Fibroblast of mammary gland (primary cell): ENCODE measurements at regions not wholly inside any gene's neighbourhood (a gene's known extent, or its start where the extent isn't known, plus 50 kb on each side); places are given as distances from the start of the nearest gene placed in this dataset.
A peak's percentile ranks its signal among the peaks of the same experiment; 100 is the strongest.

ENCODE experiments used
- DNase-seq: peaks from one replicate; pipeline ENCODE4 v3.0.0-alpha.2; 2010; ENCODE audit warnings: low read depth
- H3K4me3 ChIP-seq: 2 replicates; pipeline ENCODE4 v1.5.1; 2011; ENCODE audit warnings: low read depth, mild to moderate bottlenecking, low read length, moderate library complexity; ENCODE audit not compliant: control insufficient read depth
- TF ChIP-seq, protein P1 (sequence below): conservative IDR thresholded peaks from 2 replicates; pipeline ENCODE4 v1.5.1; 2011; ENCODE audit warnings: low read depth, low read length, inconsistent platforms; ENCODE audit not compliant: control insufficient read depth, insufficient read depth

GRCh38 chr5:38157024-38157423, 101.3 kb upstream of the EGFLAM start:
- DNase-seq: no peak
- no peak overlapping the region for H3K4me3 ChIP-seq
- TF ChIP-seq, protein P1, sequence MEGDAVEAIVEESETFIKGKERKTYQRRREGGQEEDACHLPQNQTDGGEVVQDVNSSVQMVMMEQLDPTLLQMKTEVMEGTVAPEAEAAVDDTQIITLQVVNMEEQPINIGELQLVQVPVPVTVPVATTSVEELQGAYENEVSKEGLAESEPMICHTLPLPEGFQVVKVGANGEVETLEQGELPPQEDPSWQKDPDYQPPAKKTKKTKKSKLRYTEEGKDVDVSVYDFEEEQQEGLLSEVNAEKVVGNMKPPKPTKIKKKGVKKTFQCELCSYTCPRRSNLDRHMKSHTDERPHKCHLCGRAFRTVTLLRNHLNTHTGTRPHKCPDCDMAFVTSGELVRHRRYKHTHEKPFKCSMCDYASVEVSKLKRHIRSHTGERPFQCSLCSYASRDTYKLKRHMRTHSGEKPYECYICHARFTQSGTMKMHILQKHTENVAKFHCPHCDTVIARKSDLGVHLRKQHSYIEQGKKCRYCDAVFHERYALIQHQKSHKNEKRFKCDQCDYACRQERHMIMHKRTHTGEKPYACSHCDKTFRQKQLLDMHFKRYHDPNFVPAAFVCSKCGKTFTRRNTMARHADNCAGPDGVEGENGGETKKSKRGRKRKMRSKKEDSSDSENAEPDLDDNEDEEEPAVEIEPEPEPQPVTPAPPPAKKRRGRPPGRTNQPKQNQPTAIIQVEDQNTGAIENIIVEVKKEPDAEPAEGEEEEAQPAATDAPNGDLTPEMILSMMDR: no peak

- no peak overlapping the region for H3K4me3 ChIP-seq
- TF ChIP-seq, protein P1: no peak
- DNase-seq: no peak
These were observed 103.6 kb upstream of the EGFLAM start for GRCh38 chr5:38154615-38155204.

DNA sequence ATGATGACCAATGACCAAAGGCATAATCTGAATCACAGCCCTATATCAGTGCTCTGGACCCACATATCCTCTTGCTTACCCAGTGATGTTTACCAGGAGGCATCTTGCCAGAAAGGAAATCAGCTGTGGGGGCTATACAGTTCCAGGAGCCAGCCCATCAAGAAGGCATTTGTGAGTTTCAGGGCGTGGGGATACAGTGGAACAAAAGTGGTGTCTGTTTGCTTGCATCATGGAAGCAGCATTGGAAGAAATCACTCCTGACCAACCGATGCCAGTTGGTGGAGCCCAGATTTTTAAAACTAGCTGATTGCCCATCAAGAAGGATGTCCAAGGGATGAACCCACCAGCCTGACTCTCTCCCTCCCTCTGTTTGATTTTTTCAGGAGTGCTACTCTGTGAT, 106.5 kb upstream of the EGFLAM start:
- TF ChIP-seq, protein P1: no peak
- peak; percentile 4 for DNase-seq
- no peak overlapping the region for H3K4me3 ChIP-seq

DNA sequence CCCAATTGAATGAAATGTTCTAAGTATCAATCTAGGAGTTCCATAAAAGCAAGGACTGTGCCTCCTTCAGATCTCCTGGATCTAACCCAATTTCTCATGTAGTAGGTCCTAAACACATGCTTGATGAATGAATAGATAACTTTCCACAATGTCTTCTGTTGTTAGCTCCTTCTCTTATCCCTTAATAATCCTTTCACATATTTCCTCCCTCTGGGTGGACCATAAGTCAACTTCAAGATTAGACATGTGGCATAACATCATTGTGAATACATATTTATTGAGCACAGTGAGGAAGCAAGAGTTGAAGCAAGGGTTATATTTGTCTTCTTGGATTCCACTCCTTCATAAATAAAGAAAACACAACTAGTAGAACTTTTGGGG, 108.6 kb upstream of the EGFLAM start:
- H3K4me3 ChIP-seq: no peak overlapping the region
- no peak for DNase-seq
- TF ChIP-seq, protein P1: no peak

DNA sequence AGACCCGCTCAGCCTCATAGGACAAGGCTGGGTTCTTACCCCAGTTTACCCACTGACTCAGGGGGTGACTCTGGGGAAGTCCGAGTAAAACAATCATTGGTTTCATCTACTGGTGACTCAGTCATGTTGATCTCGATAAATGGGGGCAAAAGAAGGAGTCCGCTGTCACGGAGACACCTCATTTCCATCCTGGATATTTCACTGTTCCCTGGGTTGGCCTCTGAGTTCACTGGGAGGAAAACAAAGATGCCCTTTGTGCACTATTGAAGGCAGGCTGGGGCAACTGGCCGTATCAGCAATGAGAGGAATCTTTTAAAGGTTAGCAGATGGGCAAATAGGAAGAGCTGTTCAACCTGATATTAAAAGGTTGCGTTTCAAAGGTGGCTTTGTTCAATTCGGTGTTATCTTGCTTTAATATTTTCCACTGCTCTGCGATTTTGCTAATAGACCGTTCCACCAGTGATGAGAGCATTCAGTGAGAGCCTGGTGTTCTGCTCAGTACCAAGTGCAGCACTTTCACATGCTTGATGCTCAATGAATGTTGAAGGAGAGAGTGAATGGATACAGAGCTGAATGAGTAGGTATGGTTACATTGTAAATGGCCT, 110.2 kb upstream of the EGFLAM start:
- TF ChIP-seq, protein P1: no peak
- no peak for DNase-seq
- H3K4me3 ChIP-seq: no peak overlapping the region

- no peak for DNase-seq
- H3K4me3 ChIP-seq: no peak overlapping the region
- TF ChIP-seq, protein P1: no peak
These were observed 115.0 kb upstream of the EGFLAM start for GRCh38 chr5:38143384-38143783.

DNA sequence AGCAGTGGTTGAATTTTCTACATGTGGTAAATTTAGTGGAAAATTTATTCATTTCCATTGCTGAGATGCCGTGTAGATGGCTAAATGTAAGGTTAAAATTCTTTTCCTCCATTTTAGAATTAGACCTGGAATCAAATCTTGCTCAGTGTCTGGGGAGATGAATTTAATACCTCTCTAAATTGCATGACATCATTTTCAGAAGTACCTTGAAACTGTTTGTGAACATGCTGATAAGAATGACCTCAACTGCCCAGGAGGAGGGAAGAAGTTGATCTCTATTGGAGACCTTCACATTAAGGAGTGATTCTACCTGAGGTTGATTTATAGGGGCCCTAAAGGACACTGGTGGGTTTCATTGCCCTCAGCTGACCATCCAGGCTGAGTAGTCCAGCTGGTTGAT, 116.7 kb upstream of the EGFLAM start:
- H3K4me3 ChIP-seq: no peak overlapping the region
- no peak for DNase-seq
- TF ChIP-seq, protein P1: no peak
